IMR-90 (cell line): ENCODE measurements at regions not wholly inside any gene's neighbourhood (a gene's known extent, or its start where the extent isn't known, plus 50 kb on each side); places are given as distances from the start of the nearest gene placed in this dataset.

Experiments
- BHLHE40 ChIP-seq: fragments of 150-350 bp; IDR thresholded peaks from 2 replicates; pipeline ENCODE4 v1.6.1; 2016; ENCODE audit warnings: mild to moderate bottlenecking, low read depth, low read length
- CEBPB ChIP-seq: IDR thresholded peaks from 2 replicates; pipeline ENCODE4 v1.6.1; 2012; ENCODE audit warnings: low read depth, low read length, improper control_type of control experiment
- CHD1 ChIP-seq: IDR thresholded peaks from 2 replicates; pipeline ENCODE4 v1.6.1; 2012; ENCODE audit warnings: low read depth, low read length, improper control_type of control experiment
- CTCF ChIP-seq: conservative IDR thresholded peaks from 2 replicates; pipeline ENCODE4 v1.5.1; 2012; ENCODE audit warnings: mild to moderate bottlenecking, low read depth, low read length, improper control_type of control experiment
- ELK1 ChIP-seq: fragments of 150-350 bp; IDR thresholded peaks from 2 replicates; pipeline ENCODE4 v1.6.1; 2016; ENCODE audit warnings: low read depth, mild to moderate bottlenecking, low read length, moderate library complexity, borderline replicate concordance
- FOS ChIP-seq: fragments of 150-350 bp; IDR thresholded peaks from 2 replicates; pipeline ENCODE4 v1.6.1; 2016; ENCODE audit warnings: low read depth, low read length
- MAFK ChIP-seq: IDR thresholded peaks from 2 replicates; pipeline ENCODE4 v1.6.1; 2012; ENCODE audit warnings: low read depth, low read length, improper control_type of control experiment
- POLR2A ChIP-seq: IDR thresholded peaks from 2 replicates; pipeline ENCODE4 v1.6.1; 2012; ENCODE audit warnings: mild to moderate bottlenecking, low read depth, low read length
- RAD21 ChIP-seq: IDR thresholded peaks from 2 replicates; pipeline ENCODE4 v1.6.1; 2012; ENCODE audit warnings: low read length, improper control_type of control experiment
- RCOR1 ChIP-seq: IDR thresholded peaks from 2 replicates; pipeline ENCODE4 v1.6.1; 2012; ENCODE audit warnings: mild to moderate bottlenecking, low read length, improper control_type of control experiment; ENCODE audit not compliant: insufficient replicate concordance
- RFX5 ChIP-seq: IDR thresholded peaks from 2 replicates; pipeline ENCODE4 v1.8.0; 2012; ENCODE audit warnings: low read depth, mild to moderate bottlenecking, low read length, moderate library complexity
- USF2 ChIP-seq: fragments of 150-350 bp; IDR thresholded peaks from 2 replicates; pipeline ENCODE4 v1.6.1; 2017; ENCODE audit warnings: mild to moderate bottlenecking, antibody characterized with exemption, low read length, low read depth

- TF ChIP-seq CTCF (no peak), POLR2A (no peak), CEBPB (no peak), BHLHE40 (no peak), RFX5 (no peak), ELK1 (no peak), MAFK (no peak), RAD21 (no peak), USF2 (no peak), CHD1 (no peak), RCOR1 (no peak), FOS (no peak)
These were observed 208.8 kb upstream of the VEGFC start for GRCh38 chr4:177001271-177002175.
